ENCODE measurements at regions not wholly inside any gene's neighbourhood (a gene's known extent, or its start where the extent isn't known, plus 50 kb on each side); places are given as distances from the start of the nearest gene placed in this dataset.

- Histone ChIP-seq H3K27me3 (no peaks in the 10 kb centered on the region), H3K27ac (peak overlapping the region; percentile 83), H3K9ac (ENCODE audit: low read depth in 2 of 2, low read length in 2 of 2) (no peak overlapping the region), H3K36me3 (no peaks in the 10 kb centered on the region), H3K4me1 (peaks cover 2% of the 10 kb centered on the region), H3K4me3 (no peak overlapping the region), H3K9me3 (no peaks in the 10 kb centered on the region)
- TF ChIP-seq CTCF (IDR thresholded peaks at IDR 0.05) = no peak
- intact Hi-C loops (cut with DNase I) = loop anchor here (10.0 kb wide), 1 partner anchor 93 kb away; no protein-coding TSS in a partner anchor
- DNase-seq = no peak
Measured at GRCh38 chr4:26237916-26238315, 82.9 kb upstream of the RBPJ start.

- peak overlapping the region; percentile 83 for H3K27ac ChIP-seq
- H3K27me3 ChIP-seq = no peaks in the 10 kb centered on the region
- intact Hi-C loops (cut with DNase I) = loop anchor here (10.0 kb wide), 1 partner anchor 94 kb away; no protein-coding TSS in a partner anchor
- peak; percentile 55 for DNase-seq
- peaks cover 2% of the 10 kb centered on the region for H3K4me1 ChIP-seq
- TF ChIP-seq CTCF (IDR thresholded peaks at IDR 0.05) = no peak
- no peaks in the 10 kb centered on the region for H3K9me3 ChIP-seq
- peak overlapping the region in 1 of 2 donors; percentile 62 for H3K9ac ChIP-seq (ENCODE audit: low read depth in 2 of 2, low read length in 2 of 2)
- H3K4me3 ChIP-seq = no peak overlapping the region
- H3K36me3 ChIP-seq = no peaks in the 10 kb centered on the region
Measured at GRCh38 chr4:26238426-26238777, 82.4 kb upstream of the RBPJ start.

- Histone ChIP-seq H3K27me3 (no peaks in the 10 kb centered on the region), H3K4me1 (peaks cover 2% of the 10 kb centered on the region), H3K4me3 (no peak overlapping the region), H3K27ac (peak overlapping the region; percentile 83), H3K9me3 (no peaks in the 10 kb centered on the region), H3K9ac (ENCODE audit: low read depth in 2 of 2, low read length in 2 of 2) (peak overlapping the region in 1 of 2 donors; percentile 62), H3K36me3 (no peaks in the 10 kb centered on the region)
- intact Hi-C loops (cut with DNase I) = loop anchor here (10.0 kb wide), 1 partner anchor 94 kb away; no protein-coding TSS in a partner anchor
- no peak for TF ChIP-seq CTCF (IDR thresholded peaks at IDR 0.05)
- peak; percentile 28 for DNase-seq
Measured at GRCh38 chr4:26238778-26239679, 81.8 kb upstream of the RBPJ start.

GRCh38 chr4:26239801-26240200, 81.0 kb upstream of the RBPJ start:
- no peak overlapping the region for H3K4me3 ChIP-seq
- no peaks in the 10 kb centered on the region for H3K9me3 ChIP-seq
- intact Hi-C loops (cut with DNase I) = loop anchor here (10.0 kb wide), 1 partner anchor 95 kb away; no protein-coding TSS in a partner anchor
- no peaks in the 10 kb centered on the region for H3K36me3 ChIP-seq
- no peak for DNase-seq
- H3K27me3 ChIP-seq = no peaks in the 10 kb centered on the region
- peak overlapping the region; percentile 83 for H3K27ac ChIP-seq
- peaks cover 2% of the 10 kb centered on the region for H3K4me1 ChIP-seq
- no peak for TF ChIP-seq CTCF (IDR thresholded peaks at IDR 0.05)
- H3K9ac ChIP-seq (ENCODE audit: low read depth in 2 of 2, low read length in 2 of 2) = no peak overlapping the region

- intact Hi-C loops (cut with DNase I) = no loop called here
Measured at GRCh38 chr4:26241179-26241578, 79.6 kb upstream of the RBPJ start.

More at GRCh38 chr4:26241179-26241578, 79.6 kb upstream of the RBPJ start:
- TF ChIP-seq CTCF (IDR thresholded peaks at IDR 0.05) = no peak
- Histone ChIP-seq H3K4me1 (peaks cover 2% of the 10 kb centered on the region), H3K36me3 (no peaks in the 10 kb centered on the region), H3K4me3 (no peak overlapping the region), H3K9me3 (no peaks in the 10 kb centered on the region), H3K9ac (ENCODE audit: low read depth in 2 of 2, low read length in 2 of 2) (no peak overlapping the region), H3K27ac (no peak overlapping the region), H3K27me3 (no peaks in the 10 kb centered on the region)
- DNase-seq = no peak

Data from colonic mucosa (tissue), 4 donors.